HFFc6 (cell line): ENCODE measurements at regions not wholly inside any gene's neighbourhood (a gene's known extent, or its start where the extent isn't known, plus 50 kb on each side); places are given as distances from the start of the nearest gene placed in this dataset.
"Not testable (repeated sequence)": the region's sequence is repeated elsewhere in the genome, so short reads cannot be mapped to it uniquely, and the experiment has no call there.

Experiments
- DNase-seq: peaks from one replicate; pipeline ENCODE4 v3.0.0-alpha.2; 2018
- H3K27ac Mint-ChIP-seq: 2 replicates; pipeline ENCODE4 v1.8.0; 2020; ENCODE audit warnings: mild to moderate bottlenecking, mixed read lengths
- H3K27me3 Mint-ChIP-seq: 2 replicates; pipeline ENCODE4 v1.8.0; 2021; ENCODE audit warnings: mild to moderate bottlenecking, moderate library complexity, mixed read lengths; ENCODE audit not compliant: insufficient read depth
- H3K36me3 Mint-ChIP-seq: 2 replicates; pipeline ENCODE4 v1.8.0; 2021; ENCODE audit warnings: low read depth, mixed read lengths
- H3K4me1 Mint-ChIP-seq: 2 replicates; pipeline ENCODE4 v1.8.0; 2020; ENCODE audit warnings: low read depth, mixed read lengths
- H3K4me3 Mint-ChIP-seq: 2 replicates; pipeline ENCODE4 v1.8.0; 2020; ENCODE audit warnings: mild to moderate bottlenecking, moderate library complexity, mixed read lengths
- H3K9me3 Mint-ChIP-seq: 2 replicates; pipeline ENCODE4 v1.8.0; 2020; ENCODE audit warnings: mild to moderate bottlenecking, mixed read lengths
- CTCF ChIP-seq: fragments of 200-600 bp; sonication (generic); IDR thresholded peaks from 2 replicates; pipeline ENCODE4 v1.5.0; 2021; ENCODE audit warnings: antibody characterized with exemption, mild to moderate bottlenecking

GRCh38 chr7:13748998-13749397, 240.5 kb downstream of the ETV1 start:
- no peaks in the 10 kb centered on the region for H3K4me1 Mint-ChIP-seq
- no peak for TF ChIP-seq CTCF
- H3K4me3 Mint-ChIP-seq: no peak overlapping the region
- no peaks in the 10 kb centered on the region for H3K9me3 Mint-ChIP-seq
- H3K27me3 Mint-ChIP-seq: no peaks in the 10 kb centered on the region
- H3K27ac Mint-ChIP-seq: no peak overlapping the region
- no peak for DNase-seq
- no peaks in the 10 kb centered on the region for H3K36me3 Mint-ChIP-seq

DNA sequence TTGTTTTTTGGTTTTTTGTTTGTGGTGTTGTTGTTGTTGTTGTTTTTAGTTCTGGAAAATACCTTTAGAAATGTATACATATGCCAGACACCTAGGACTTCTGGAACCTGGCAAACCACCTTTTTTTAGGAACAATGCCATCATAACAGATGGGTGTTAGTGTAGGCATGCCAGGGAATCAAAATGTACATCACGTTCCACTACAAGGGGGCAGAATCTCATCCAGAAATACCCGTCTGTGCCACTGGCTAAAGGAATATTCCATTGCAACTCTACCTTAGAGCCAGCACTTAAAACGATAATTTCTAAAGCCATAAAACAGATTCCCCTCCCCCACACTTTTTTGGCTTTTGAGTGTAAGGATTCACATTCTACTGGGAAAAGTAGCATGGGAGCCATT, 239.8 kb downstream of the ETV1 start:
- H3K27me3 Mint-ChIP-seq: no peaks in the 10 kb centered on the region
- H3K9me3 Mint-ChIP-seq: no peaks in the 10 kb centered on the region
- no peaks in the 10 kb centered on the region for H3K4me1 Mint-ChIP-seq
- no peak for DNase-seq
- no peak overlapping the region for H3K4me3 Mint-ChIP-seq
- no peaks in the 10 kb centered on the region for H3K36me3 Mint-ChIP-seq
- TF ChIP-seq CTCF: no peak
- no peak overlapping the region for H3K27ac Mint-ChIP-seq

DNA sequence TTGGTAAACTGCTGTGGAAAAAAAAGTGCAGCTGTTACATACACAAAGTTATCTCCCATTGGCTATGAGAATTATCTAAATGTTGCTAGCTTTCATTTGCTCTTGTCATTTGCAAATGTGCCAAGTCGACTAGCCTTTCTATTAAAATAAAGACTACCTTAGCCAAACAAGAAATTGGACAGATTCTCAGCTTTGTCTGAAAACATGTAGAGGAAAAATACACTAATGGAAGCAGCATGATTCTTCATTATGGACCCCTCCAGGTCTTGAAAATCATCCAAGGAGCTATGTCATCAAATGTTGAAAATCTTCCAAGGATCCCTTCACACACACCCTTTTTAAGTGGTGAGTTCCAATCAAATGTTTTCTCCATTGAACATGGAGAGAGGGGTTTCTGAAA, 237.7 kb downstream of the ETV1 start:
- TF ChIP-seq CTCF: no peak
- no peaks in the 10 kb centered on the region for H3K27me3 Mint-ChIP-seq
- no peaks in the 10 kb centered on the region for H3K9me3 Mint-ChIP-seq
- H3K36me3 Mint-ChIP-seq: no peaks in the 10 kb centered on the region
- no peak overlapping the region for H3K27ac Mint-ChIP-seq
- no peak for DNase-seq
- no peaks in the 10 kb centered on the region for H3K4me1 Mint-ChIP-seq
- H3K4me3 Mint-ChIP-seq: no peak overlapping the region

DNA sequence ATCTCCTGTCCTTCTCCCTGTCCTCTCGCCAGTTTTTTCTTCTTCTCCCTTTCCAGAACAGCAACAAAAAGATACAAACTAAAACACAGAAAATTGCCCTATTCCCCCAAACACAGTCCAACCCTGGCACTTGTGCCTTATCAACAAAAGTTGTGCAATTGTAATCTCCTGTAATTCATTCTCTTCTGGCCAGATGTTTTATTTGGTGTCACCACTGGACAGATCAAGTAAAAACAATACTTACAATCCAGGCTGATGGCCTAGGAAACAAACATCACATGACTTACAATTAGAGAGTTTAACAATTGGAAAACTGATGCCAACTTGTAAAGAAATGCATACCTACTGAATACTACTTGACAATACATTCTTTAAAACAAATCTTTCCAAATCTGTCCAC, 231.6 kb downstream of the ETV1 start:
- no peak for TF ChIP-seq CTCF
- H3K27ac Mint-ChIP-seq: no peak overlapping the region
- no peak for DNase-seq
- no peaks in the 10 kb centered on the region; the same call in 1 of the 2 replicates for H3K27me3 Mint-ChIP-seq
- H3K4me3 Mint-ChIP-seq: no peak overlapping the region
- no peaks in the 10 kb centered on the region for H3K36me3 Mint-ChIP-seq
- H3K4me1 Mint-ChIP-seq: no peaks in the 10 kb centered on the region
- no peaks in the 10 kb centered on the region for H3K9me3 Mint-ChIP-seq

DNA sequence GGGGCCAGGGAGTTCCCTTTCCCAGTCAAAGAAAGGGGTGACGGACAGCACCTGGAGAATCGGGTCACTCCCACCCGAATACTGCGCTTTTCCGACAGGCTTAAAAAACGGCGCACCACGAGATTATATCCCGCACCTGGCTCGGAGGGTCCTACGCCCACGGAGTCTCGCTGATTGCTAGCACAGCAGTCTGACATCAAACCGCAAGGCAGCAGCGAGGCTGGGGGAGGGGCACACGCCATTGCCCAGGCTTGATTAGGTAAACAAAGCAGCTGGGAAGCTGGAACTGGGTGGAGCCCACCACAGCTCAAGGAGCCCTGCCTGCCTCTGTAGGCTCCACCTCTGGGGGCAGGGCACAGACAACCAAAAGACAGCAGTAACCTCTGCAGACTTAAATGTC, 223.6 kb downstream of the ETV1 start:
- not testable (repeated sequence) for H3K4me3 Mint-ChIP-seq, H3K36me3 Mint-ChIP-seq, H3K4me1 Mint-ChIP-seq, H3K27ac Mint-ChIP-seq, DNase-seq, H3K9me3 Mint-ChIP-seq, H3K27me3 Mint-ChIP-seq

DNA sequence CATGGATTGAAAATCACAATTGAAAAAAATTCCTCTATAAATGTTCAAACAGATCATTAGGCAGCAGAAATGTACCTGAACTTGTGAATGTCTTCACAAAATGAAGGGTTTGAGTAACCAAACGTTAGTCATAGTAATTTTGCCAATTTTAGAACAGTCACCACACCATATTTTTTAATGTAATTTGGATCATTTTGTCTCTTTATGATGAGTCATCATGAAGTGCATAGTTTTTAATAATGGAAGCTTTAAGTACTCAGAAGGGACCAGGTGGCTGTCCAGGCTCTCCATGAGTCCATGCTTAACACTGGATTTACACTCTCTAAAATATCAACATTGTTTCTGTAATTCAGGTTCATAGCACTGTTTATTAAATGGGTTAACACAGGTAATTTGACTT, 219.2 kb downstream of the ETV1 start:
- DNase-seq: no peak
- H3K27ac Mint-ChIP-seq: no peak overlapping the region
- TF ChIP-seq CTCF: no peak
- no peaks in the 10 kb centered on the region for H3K27me3 Mint-ChIP-seq
- no peaks in the 10 kb centered on the region; the same call in 1 of the 2 replicates for H3K9me3 Mint-ChIP-seq
- H3K36me3 Mint-ChIP-seq: no peaks in the 10 kb centered on the region
- peaks cover 10% of the 10 kb centered on the region for H3K4me1 Mint-ChIP-seq
- H3K4me3 Mint-ChIP-seq: no peak overlapping the region
